Esophagus squamous epithelium (tissue), 4 donors: ENCODE measurements at regions not wholly inside any gene's neighbourhood (a gene's known extent, or its start where the extent isn't known, plus 50 kb on each side); places are given as distances from the start of the nearest gene placed in this dataset.

Experiments used
- POLR2A ChIP-seq, 4 donors: fragments of 450-650 bp; IDR thresholded peaks; one replicate each; pipeline ENCODE4 v1.6.1; 2017; ENCODE audit warnings: antibody characterized with exemption in 4 of 4, mild to moderate bottlenecking in 4 of 4, moderate library complexity in 3 of 4
- TF ChIP-seq, protein P1 (sequence below), 6 experiments: fragments of 450-650 bp in 4 of 6; fragments of 200-600 bp in 2 of 6; sonication (generic) in 2 of 6; IDR thresholded peaks; one replicate each; pipeline ENCODE4 v1.5.1; 2016 to 2019; ENCODE audit warnings: antibody characterized with exemption in 6 of 6, mild to moderate bottlenecking in 4 of 6, moderate library complexity in 4 of 6

- TF ChIP-seq, protein P1, sequence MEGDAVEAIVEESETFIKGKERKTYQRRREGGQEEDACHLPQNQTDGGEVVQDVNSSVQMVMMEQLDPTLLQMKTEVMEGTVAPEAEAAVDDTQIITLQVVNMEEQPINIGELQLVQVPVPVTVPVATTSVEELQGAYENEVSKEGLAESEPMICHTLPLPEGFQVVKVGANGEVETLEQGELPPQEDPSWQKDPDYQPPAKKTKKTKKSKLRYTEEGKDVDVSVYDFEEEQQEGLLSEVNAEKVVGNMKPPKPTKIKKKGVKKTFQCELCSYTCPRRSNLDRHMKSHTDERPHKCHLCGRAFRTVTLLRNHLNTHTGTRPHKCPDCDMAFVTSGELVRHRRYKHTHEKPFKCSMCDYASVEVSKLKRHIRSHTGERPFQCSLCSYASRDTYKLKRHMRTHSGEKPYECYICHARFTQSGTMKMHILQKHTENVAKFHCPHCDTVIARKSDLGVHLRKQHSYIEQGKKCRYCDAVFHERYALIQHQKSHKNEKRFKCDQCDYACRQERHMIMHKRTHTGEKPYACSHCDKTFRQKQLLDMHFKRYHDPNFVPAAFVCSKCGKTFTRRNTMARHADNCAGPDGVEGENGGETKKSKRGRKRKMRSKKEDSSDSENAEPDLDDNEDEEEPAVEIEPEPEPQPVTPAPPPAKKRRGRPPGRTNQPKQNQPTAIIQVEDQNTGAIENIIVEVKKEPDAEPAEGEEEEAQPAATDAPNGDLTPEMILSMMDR (IDR thresholded peaks at IDR 0.05): no peak
- TF ChIP-seq POLR2A (IDR thresholded peaks at IDR 0.05): no peak
Measured at GRCh38 chr3:168989396-168989795, 674.1 kb downstream of the MECOM start.
